Activated naive CD8-positive, alpha-beta T cell (primary cell): ENCODE measurements at regions not wholly inside any gene's neighbourhood (a gene's known extent, or its start where the extent isn't known, plus 50 kb on each side); places are given as distances from the start of the nearest gene placed in this dataset.
"Not testable (repeated sequence)": the region's sequence is repeated elsewhere in the genome, so short reads cannot be mapped to it uniquely, and the experiment has no call there.

ENCODE experiments used
- H3K27ac Mint-ChIP-seq: one replicate; pipeline ENCODE4 v1.8.0; 2021; ENCODE audit warnings: mixed read lengths
- H3K27me3 Mint-ChIP-seq: one replicate; pipeline ENCODE4 v1.8.0; 2021; ENCODE audit warnings: mixed read lengths
- H3K36me3 Mint-ChIP-seq: one replicate; pipeline ENCODE4 v1.8.0; 2021; ENCODE audit warnings: mixed read lengths
- H3K4me1 Mint-ChIP-seq: one replicate; pipeline ENCODE4 v1.8.0; 2021; ENCODE audit warnings: low read depth, mixed read lengths
- H3K4me3 Mint-ChIP-seq: one replicate; pipeline ENCODE4 v1.8.0; 2021; ENCODE audit warnings: mild to moderate bottlenecking, mixed read lengths
- H3K9me3 Mint-ChIP-seq: one replicate; pipeline ENCODE4 v1.8.0; 2021; ENCODE audit warnings: low read depth, mixed read lengths

DNA sequence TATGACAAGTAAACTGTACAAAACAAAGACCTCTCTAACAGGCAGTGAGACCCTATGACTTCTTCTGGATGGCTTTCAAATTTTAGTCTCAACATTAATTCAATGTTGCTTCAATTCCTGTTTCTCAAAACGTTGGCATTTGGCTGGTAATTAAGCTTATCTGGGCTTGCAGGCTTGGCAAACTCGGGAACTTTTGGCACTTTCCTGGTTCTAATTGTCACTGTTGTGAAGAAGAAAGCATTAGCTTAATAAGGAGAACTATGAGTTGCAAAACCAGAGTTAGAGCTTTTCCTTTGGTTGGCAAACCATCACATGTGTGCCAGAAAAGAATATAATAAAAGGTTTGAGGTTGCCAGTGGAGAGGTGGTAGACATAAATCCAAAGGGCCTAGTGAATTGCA, 698.3 kb downstream of the LRRIQ3 start:
- H3K4me3 Mint-ChIP-seq, result no peak overlapping the region
- H3K27ac Mint-ChIP-seq, result no peak overlapping the region
- H3K9me3 Mint-ChIP-seq, result peaks cover 4% of the 10 kb centered on the region
- H3K4me1 Mint-ChIP-seq, result no peaks in the 10 kb centered on the region
- no peaks in the 10 kb centered on the region for H3K36me3 Mint-ChIP-seq
- no peaks in the 10 kb centered on the region for H3K27me3 Mint-ChIP-seq

- H3K27me3 Mint-ChIP-seq, result no peaks in the 10 kb centered on the region
- no peaks in the 10 kb centered on the region for H3K36me3 Mint-ChIP-seq
- no peak overlapping the region for H3K27ac Mint-ChIP-seq
- H3K4me1 Mint-ChIP-seq, result no peaks in the 10 kb centered on the region
- no peak overlapping the region for H3K4me3 Mint-ChIP-seq
- peaks cover 11% of the 10 kb centered on the region for H3K9me3 Mint-ChIP-seq
These were observed 706.4 kb downstream of the LRRIQ3 start for GRCh38 chr1:73491621-73492020.

- Mint-ChIP-seq H3K27ac (no peak overlapping the region), H3K27me3 (no peaks in the 10 kb centered on the region)
These were observed 722.6 kb downstream of the LRRIQ3 start for GRCh38 chr1:73475316-73475870.

DNA sequence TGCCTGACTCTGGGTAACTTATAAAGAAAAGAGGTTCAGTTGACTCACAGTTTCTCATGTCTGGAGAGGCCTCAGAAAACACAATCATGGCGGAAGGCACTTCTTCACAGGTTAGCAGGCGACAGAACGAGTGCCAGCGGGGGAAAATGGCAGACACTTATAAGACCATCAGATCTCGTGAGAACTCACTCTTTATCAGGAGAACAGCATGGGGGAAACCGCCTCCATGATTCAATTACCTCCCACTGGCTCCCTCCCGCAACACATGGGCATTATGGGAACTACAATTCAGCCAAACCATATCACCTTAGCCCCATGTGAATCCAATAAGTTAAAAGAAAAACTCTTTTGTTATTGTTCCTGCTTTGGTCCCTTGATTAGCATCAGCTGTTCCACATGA, 725.2 kb downstream of the LRRIQ3 start:
- Mint-ChIP-seq H3K27ac (no peak overlapping the region), H3K27me3 (no peaks in the 10 kb centered on the region), H3K36me3 (no peaks in the 10 kb centered on the region), H3K9me3 (peaks cover 5% of the 10 kb centered on the region), H3K4me1 (no peaks in the 10 kb centered on the region), H3K4me3 (no peak overlapping the region)

More at GRCh38 chr1:73475316-73475870, 722.6 kb downstream of the LRRIQ3 start:
- H3K4me1 Mint-ChIP-seq, result no peaks in the 10 kb centered on the region
- H3K4me3 Mint-ChIP-seq, result no peak overlapping the region
- H3K36me3 Mint-ChIP-seq, result no peaks in the 10 kb centered on the region
- peaks cover 12% of the 10 kb centered on the region for H3K9me3 Mint-ChIP-seq

DNA sequence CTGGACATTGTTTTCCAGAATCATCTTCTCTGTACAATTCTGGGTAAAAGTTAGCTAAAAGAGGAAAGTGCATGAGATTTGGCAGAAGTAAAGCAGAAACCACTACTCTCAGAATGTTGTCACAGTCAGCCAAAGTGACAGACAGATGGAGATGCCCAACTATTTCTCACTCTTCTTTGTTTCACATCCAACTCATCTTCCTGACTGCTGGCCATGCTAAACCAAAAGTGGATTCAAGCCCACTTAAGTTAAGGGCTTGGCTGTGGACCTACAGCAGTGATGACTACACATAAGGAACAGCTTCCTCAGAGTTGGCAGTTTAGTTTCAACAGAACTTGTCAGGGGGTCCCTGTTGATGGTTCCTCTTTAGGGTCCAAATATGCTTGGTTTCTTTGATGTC, 730.2 kb downstream of the LRRIQ3 start:
- Mint-ChIP-seq H3K9me3 (no peaks in the 10 kb centered on the region), H3K27me3 (no peaks in the 10 kb centered on the region), H3K4me1 (no peaks in the 10 kb centered on the region), H3K36me3 (no peaks in the 10 kb centered on the region), H3K27ac (no peak overlapping the region), H3K4me3 (no peak overlapping the region)

- H3K36me3 Mint-ChIP-seq, result no peaks in the 10 kb centered on the region
- H3K27me3 Mint-ChIP-seq, result no peaks in the 10 kb centered on the region
- H3K27ac Mint-ChIP-seq, result no peak overlapping the region
- H3K4me3 Mint-ChIP-seq, result no peak overlapping the region
- H3K9me3 Mint-ChIP-seq, result no peaks in the 10 kb centered on the region
- H3K4me1 Mint-ChIP-seq, result no peaks in the 10 kb centered on the region
These were observed 734.1 kb downstream of the LRRIQ3 start for GRCh38 chr1:73463873-73464272.

DNA sequence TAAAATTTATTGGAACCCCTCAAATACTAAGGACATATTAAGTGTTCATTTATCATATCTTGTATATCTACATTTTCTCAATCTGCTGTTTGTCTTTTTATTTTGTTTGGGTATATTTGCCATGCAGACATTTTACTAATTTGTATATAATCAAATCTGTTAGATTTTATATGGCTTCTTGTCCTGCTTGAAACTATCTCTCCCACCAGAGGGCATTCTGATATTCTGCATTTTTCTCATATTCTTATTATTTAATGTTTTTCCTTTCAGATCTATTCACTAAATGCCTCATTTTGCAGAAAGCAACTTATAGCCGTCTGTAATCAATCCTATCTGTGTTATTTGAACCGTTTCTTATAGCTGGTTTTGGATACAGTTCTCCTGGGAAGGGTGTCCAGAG, 745.5 kb downstream of the LRRIQ3 start:
- Mint-ChIP-seq H3K4me1 (no peaks in the 10 kb centered on the region), H3K27me3 (no peaks in the 10 kb centered on the region), H3K27ac (no peak overlapping the region)

DNA sequence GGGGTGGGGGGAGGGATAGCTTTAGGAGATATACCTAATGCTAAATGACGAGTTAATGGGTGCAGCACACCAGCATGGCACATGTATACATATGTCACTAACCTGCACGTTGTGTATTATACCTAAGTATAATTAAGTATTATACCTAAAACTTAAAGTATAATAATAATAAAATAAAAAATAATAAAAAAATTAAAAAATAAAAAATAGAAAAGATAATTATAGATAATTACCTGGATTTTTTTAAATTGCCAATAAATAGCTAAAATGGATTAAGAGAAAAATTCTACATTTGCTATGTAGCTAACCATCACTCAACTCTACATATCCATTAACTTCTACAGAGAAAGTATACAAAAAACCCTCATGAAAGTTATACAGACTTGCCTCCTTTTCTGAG, 747.3 kb downstream of the LRRIQ3 start:
- H3K36me3 Mint-ChIP-seq, H3K4me3 Mint-ChIP-seq, H3K27me3 Mint-ChIP-seq, H3K4me1 Mint-ChIP-seq, H3K27ac Mint-ChIP-seq: not testable (repeated sequence)
- peaks cover 23% of the 10 kb centered on the region for H3K9me3 Mint-ChIP-seq

More for the DNA sequence above, 745.5 kb downstream of the LRRIQ3 start:
- Mint-ChIP-seq H3K9me3 (peaks cover 23% of the 10 kb centered on the region), H3K4me3 (no peak overlapping the region), H3K36me3 (no peaks in the 10 kb centered on the region)

DNA sequence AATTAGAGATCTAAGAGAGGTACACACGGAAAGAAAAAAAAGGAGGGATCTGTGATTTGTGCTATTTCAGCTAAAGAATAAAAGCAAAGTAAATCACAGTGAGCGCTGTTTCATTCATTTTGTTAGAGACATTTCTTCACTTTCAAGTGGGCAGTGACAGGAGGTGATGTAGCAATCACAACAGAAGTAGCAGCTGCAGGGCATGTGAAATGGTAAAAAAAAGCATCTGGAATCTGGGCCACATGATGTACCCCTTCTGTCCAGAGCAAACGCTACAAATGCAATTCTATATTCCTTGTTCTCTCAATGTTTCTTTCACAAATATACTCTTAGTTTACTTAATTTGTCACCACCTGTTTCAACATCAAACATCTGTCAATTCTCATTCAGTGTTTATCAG, 786.5 kb downstream of the LRRIQ3 start:
- Mint-ChIP-seq H3K36me3 (no peaks in the 10 kb centered on the region), H3K9me3 (no peaks in the 10 kb centered on the region), H3K27me3 (no peaks in the 10 kb centered on the region), H3K4me3 (no peak overlapping the region), H3K4me1 (no peaks in the 10 kb centered on the region), H3K27ac (no peak overlapping the region)

GRCh38 chr1:73401666-73402065, 796.3 kb downstream of the LRRIQ3 start:
- H3K4me3 Mint-ChIP-seq, result no peak overlapping the region
- no peak overlapping the region for H3K27ac Mint-ChIP-seq
- H3K4me1 Mint-ChIP-seq, result no peaks in the 10 kb centered on the region
- no peaks in the 10 kb centered on the region for H3K9me3 Mint-ChIP-seq
- H3K36me3 Mint-ChIP-seq, result no peaks in the 10 kb centered on the region
- H3K27me3 Mint-ChIP-seq, result no peaks in the 10 kb centered on the region

- no peak overlapping the region for H3K4me3 Mint-ChIP-seq
- H3K27ac Mint-ChIP-seq, result no peak overlapping the region
- peaks cover 10% of the 10 kb centered on the region for H3K9me3 Mint-ChIP-seq
- no peaks in the 10 kb centered on the region for H3K36me3 Mint-ChIP-seq
- no peaks in the 10 kb centered on the region for H3K27me3 Mint-ChIP-seq
- no peaks in the 10 kb centered on the region for H3K4me1 Mint-ChIP-seq
These were observed 815.0 kb downstream of the LRRIQ3 start for GRCh38 chr1:73382966-73383365.

DNA sequence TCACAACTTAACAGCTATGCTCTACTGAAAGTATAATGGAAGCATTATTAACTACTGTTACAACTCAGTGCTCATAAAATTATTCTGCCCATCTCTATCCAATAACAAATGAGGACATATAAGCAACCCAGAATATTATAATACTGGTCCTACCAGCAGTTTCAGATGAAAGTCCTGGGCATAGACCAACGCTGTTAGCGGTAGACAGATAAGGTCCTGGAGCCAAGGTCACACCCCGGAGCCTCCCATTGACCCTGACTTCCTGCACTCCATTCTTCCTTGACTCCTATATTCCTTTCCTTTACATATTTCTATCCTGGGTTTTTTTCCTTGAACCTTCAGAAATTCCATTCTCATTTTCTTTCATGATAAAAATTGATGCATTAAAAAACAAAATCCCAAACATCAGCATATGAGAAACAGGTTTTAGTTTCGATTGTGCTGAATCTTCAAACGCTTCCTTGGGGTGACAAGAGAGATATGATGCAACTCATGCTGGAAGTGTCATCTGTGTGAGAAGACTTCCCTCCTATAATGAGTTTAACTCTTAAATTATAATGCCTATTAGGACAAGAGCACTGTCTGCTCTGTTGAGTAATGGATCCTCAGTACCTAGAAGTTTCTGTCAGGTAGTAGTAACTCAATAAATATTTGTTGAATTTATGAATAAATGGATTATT, 831.1 kb downstream of the LRRIQ3 start:
- Mint-ChIP-seq H3K4me1 (no peaks in the 10 kb centered on the region), H3K9me3 (peaks cover 15% of the 10 kb centered on the region), H3K4me3 (no peak overlapping the region), H3K27me3 (no peaks in the 10 kb centered on the region), H3K36me3 (no peaks in the 10 kb centered on the region), H3K27ac (no peak overlapping the region)

GRCh38 chr1:73359001-73359400, 839.0 kb downstream of the LRRIQ3 start:
- H3K27ac Mint-ChIP-seq, result no peak overlapping the region
- H3K4me1 Mint-ChIP-seq, result no peaks in the 10 kb centered on the region
- no peaks in the 10 kb centered on the region for H3K27me3 Mint-ChIP-seq
- H3K9me3 Mint-ChIP-seq, result peaks cover 4% of the 10 kb centered on the region
- no peak overlapping the region for H3K4me3 Mint-ChIP-seq
- no peaks in the 10 kb centered on the region for H3K36me3 Mint-ChIP-seq

- Mint-ChIP-seq H3K27ac (no peak overlapping the region), H3K4me3 (no peak overlapping the region), H3K4me1 (no peaks in the 10 kb centered on the region), H3K36me3 (no peaks in the 10 kb centered on the region), H3K9me3 (peaks cover 4% of the 10 kb centered on the region), H3K27me3 (no peaks in the 10 kb centered on the region)
These were observed 841.5 kb downstream of the LRRIQ3 start for GRCh38 chr1:73356485-73356884.

DNA sequence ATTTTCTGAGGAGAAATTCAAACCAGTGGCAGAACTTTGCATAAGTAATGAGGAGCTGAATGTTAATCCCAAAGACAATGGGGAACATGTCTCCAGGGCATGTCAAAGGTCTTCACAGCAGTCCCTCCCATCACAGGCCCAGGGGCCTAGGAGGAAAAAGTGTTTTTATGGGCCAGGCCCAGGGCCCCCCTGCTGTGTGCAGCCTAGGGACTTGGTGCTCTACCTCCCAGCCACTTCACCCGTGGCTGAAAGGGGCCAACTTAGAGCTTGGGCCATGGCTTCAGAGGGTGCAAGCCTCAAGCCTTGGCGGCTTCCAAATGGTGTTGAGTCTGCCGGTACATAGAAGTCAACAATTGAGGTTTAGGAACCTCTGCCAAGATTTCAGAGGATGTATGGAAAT, 854.0 kb downstream of the LRRIQ3 start:
- H3K36me3 Mint-ChIP-seq, result no peaks in the 10 kb centered on the region
- no peaks in the 10 kb centered on the region for H3K4me1 Mint-ChIP-seq
- no peaks in the 10 kb centered on the region for H3K27me3 Mint-ChIP-seq
- no peak overlapping the region for H3K27ac Mint-ChIP-seq
- H3K4me3 Mint-ChIP-seq, result no peak overlapping the region
- H3K9me3 Mint-ChIP-seq, result no peaks in the 10 kb centered on the region

DNA sequence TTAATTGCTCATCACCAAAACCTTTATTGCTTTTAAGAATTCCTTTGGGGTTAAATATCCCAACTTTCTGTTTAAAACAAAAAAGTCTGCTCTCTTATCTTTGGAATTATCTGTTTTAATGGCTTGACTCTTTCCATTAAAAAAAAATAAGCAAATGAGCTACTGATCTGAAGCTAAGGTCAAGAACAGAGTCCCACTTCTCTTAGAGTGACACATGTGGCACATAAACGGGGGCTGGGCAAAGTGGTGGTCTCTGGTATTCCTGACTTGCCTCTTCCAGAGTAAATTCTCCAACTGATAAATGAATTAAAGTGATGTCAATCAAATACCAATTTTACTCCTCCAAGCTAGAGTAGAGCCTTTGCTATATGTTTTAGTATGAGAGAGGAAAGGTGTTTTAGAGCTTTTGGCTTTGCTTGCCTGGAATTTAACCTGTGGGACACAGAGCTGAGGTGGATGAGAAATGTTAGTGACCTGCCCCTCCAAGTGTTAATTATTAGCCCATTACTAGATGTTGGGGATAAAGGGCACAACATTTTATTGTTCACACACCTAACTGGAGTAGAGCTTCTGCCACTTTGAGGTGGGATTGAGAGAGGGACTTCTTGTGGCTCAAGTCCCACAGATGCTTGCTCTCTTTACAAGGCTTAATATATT, 864.0 kb downstream of the LRRIQ3 start:
- Mint-ChIP-seq H3K4me1 (no peaks in the 10 kb centered on the region), H3K27me3 (no peaks in the 10 kb centered on the region), H3K9me3 (peaks cover 12% of the 10 kb centered on the region), H3K27ac (no peak overlapping the region), H3K4me3 (no peak overlapping the region), H3K36me3 (no peaks in the 10 kb centered on the region)
